ENCODE measurements at regions not wholly inside any gene's neighbourhood (a gene's known extent, or its start where the extent isn't known, plus 50 kb on each side); places are given as distances from the start of the nearest gene placed in this dataset.

DNA sequence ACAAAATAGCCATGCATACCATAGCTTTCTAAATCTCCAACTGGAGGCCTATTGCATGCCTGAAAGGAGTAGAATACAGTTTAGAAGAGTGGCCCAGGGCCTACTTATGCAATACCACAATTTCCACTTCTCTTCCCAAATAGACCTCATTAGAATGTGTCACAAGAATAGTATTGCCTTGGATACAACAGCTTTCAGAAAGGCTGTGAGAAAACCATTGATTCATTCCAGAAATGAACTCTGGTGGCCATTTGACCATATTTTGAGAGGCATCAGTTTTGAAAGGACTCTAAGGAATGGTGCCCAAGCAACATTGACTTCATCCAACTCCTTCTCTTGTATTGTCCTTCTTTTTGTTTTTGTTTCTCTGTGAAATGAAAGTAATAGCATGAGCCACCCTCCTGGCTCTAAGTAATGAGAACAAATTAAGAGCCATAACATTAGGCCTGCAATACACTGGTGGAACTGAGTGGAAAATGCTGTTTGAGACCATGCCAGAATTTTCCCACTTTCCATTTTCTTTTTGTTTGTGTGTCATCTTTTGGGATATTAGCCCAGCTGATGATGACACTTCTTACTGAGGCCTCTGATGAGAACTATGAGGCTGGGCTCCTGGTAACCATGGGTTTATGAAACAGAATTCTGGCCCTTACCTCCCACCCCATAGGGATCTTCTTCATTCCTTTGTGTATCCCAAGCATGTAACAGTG lies 90.2 kb downstream of the TMEM174 start:
- TF ChIP-seq POLR2A (IDR thresholded peaks at IDR 0.05; ENCODE audit: low read depth, low read length) (no peak), MAFK (IDR thresholded peaks at IDR 0.05; ENCODE audit: low read depth, low read length) (no peak), CEBPB (IDR thresholded peaks at IDR 0.05; ENCODE audit: low read depth, low read length) (no peak), SMC3 (IDR thresholded peaks at IDR 0.05; ENCODE audit: low read depth, low read length) (no peak), RAD21 (IDR thresholded peaks at IDR 0.05; ENCODE audit: low read length) (no peak), RCOR1 (IDR thresholded peaks at IDR 0.05; ENCODE audit: insufficient replicate concordance, low read length) (no peak), MAZ (IDR thresholded peaks at IDR 0.05; ENCODE audit: borderline replicate concordance, low read depth, low read length) (no peak), MXI1 (IDR thresholded peaks at IDR 0.05; ENCODE audit: borderline replicate concordance, low read depth, low read length) (no peak), RFX5 (IDR thresholded peaks at IDR 0.05; ENCODE audit: low read depth, low read length) (no peak), BHLHE40 (IDR thresholded peaks at IDR 0.05; ENCODE audit: low read depth, low read length) (no peak), CHD1 (IDR thresholded peaks at IDR 0.05; ENCODE audit: low read depth, low read length) (no peak)
- TF ChIP-seq, protein P1, sequence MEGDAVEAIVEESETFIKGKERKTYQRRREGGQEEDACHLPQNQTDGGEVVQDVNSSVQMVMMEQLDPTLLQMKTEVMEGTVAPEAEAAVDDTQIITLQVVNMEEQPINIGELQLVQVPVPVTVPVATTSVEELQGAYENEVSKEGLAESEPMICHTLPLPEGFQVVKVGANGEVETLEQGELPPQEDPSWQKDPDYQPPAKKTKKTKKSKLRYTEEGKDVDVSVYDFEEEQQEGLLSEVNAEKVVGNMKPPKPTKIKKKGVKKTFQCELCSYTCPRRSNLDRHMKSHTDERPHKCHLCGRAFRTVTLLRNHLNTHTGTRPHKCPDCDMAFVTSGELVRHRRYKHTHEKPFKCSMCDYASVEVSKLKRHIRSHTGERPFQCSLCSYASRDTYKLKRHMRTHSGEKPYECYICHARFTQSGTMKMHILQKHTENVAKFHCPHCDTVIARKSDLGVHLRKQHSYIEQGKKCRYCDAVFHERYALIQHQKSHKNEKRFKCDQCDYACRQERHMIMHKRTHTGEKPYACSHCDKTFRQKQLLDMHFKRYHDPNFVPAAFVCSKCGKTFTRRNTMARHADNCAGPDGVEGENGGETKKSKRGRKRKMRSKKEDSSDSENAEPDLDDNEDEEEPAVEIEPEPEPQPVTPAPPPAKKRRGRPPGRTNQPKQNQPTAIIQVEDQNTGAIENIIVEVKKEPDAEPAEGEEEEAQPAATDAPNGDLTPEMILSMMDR (conservative IDR thresholded peaks at IDR 0.05; ENCODE audit: low read depth, low read length): no peak
- TF ChIP-seq, protein P2, sequence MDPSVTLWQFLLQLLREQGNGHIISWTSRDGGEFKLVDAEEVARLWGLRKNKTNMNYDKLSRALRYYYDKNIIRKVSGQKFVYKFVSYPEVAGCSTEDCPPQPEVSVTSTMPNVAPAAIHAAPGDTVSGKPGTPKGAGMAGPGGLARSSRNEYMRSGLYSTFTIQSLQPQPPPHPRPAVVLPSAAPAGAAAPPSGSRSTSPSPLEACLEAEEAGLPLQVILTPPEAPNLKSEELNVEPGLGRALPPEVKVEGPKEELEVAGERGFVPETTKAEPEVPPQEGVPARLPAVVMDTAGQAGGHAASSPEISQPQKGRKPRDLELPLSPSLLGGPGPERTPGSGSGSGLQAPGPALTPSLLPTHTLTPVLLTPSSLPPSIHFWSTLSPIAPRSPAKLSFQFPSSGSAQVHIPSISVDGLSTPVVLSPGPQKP (IDR thresholded peaks at IDR 0.05; ENCODE audit: borderline replicate concordance, low read depth, low read length): no peak
- TF ChIP-seq, protein P3, sequence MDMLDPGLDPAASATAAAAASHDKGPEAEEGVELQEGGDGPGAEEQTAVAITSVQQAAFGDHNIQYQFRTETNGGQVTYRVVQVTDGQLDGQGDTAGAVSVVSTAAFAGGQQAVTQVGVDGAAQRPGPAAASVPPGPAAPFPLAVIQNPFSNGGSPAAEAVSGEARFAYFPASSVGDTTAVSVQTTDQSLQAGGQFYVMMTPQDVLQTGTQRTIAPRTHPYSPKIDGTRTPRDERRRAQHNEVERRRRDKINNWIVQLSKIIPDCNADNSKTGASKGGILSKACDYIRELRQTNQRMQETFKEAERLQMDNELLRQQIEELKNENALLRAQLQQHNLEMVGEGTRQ (IDR thresholded peaks at IDR 0.05; ENCODE audit: low read depth, low read length): no peak

Data from IMR-90 (cell line).